SK-N-SH (cell line): ENCODE measurements at regions not wholly inside any gene's neighbourhood (a gene's known extent, or its start where the extent isn't known, plus 50 kb on each side); places are given as distances from the start of the nearest gene placed in this dataset.

ENCODE experiments used
- CTCF ChIP-seq: fragments of 200-600 bp; sonication (generic); IDR thresholded peaks from 2 replicates; pipeline ENCODE4 v1.6.1; 2017; ENCODE audit warnings: antibody characterized with exemption, mild to moderate bottlenecking, moderate library complexity
- GATA2 ChIP-seq: sonication (generic); formaldehyde crosslinking; IDR thresholded peaks from 2 replicates; pipeline ENCODE4 v1.5.0; 2020; ENCODE audit warnings: mild to moderate bottlenecking, missing genetic modification reagents
- IRF3 ChIP-seq: fragments of 150-350 bp; IDR thresholded peaks from 2 replicates; pipeline ENCODE4 v1.6.1; 2016; ENCODE audit warnings: mild to moderate bottlenecking, low read depth, low read length
- NFIC ChIP-seq: IDR thresholded peaks from 2 replicates; pipeline ENCODE4 v1.4.0; 2012; ENCODE audit warnings: borderline replicate concordance
- PBX3 ChIP-seq: IDR thresholded peaks from 2 replicates; pipeline ENCODE4; 2012
- POLR2AphosphoS5 ChIP-seq: IDR thresholded peaks from 2 replicates; pipeline ENCODE4 v1.6.1; 2012; ENCODE audit warnings: low read depth, low read length
- SIN3A ChIP-seq: IDR thresholded peaks from 2 replicates; pipeline ENCODE4 v1.6.1; 2012; ENCODE audit warnings: low read depth, mild to moderate bottlenecking, low read length, moderate library complexity, borderline replicate concordance
- YY1 ChIP-seq: IDR thresholded peaks from 2 replicates; pipeline ENCODE4 v1.4.0; 2012; ENCODE audit warnings: low read depth, mild to moderate bottlenecking

GRCh38 chr6:91486200-91486599, 899.3 kb upstream of the MAP3K7 start:
- TF ChIP-seq CTCF (no peak), NFIC (no peak), POLR2AphosphoS5 (no peak), SIN3A (no peak), GATA2 (CRISPR knock-in tag) (no peak), YY1 (no peak), IRF3 (no peak), PBX3 (no peak)
